A673 (cell line): ENCODE measurements at regions not wholly inside any gene's neighbourhood (a gene's known extent, or its start where the extent isn't known, plus 50 kb on each side); places are given as distances from the start of the nearest gene placed in this dataset.

ENCODE experiments used
- BruUV-seq: library from RNA; stranded (reverse); fragments of 400-500 nt; replicated peaks from 2 replicates; lab custom pipeline; 2021; lab: Mats Ljungman, UMichigan
- CTCF ChIA-PET: fragments of 300-600 bp; sonication (Branson Sonifier 250); formaldehyde crosslinking; loops from one replicate; lab custom pipeline; 2022; ENCODE audit warnings: antibody characterized with exemption; lab: Charles Lee
- POLR2A ChIA-PET: fragments of 300-600 bp; sonication (Branson Sonifier 250); formaldehyde crosslinking; loops from one replicate; lab custom pipeline; 2022; ENCODE audit warnings: antibody characterized with exemption; ENCODE audit not compliant: low non-redundant PET; lab: Charles Lee
- DNase-seq: peaks from one replicate; pipeline ENCODE4 v3.0.0-alpha.2; 2015; ENCODE audit warnings: low spot score
- H3K27ac ChIP-seq: fragments of 200-600 bp; sonication (generic); 2 replicates; pipeline ENCODE4 v1.5.1; 2016; ENCODE audit warnings: mixed run types, low read depth, mild to moderate bottlenecking, mixed read lengths, antibody characterized with exemption, low read length; ENCODE audit not compliant: poor library complexity, severe bottlenecking
- H3K27me3 ChIP-seq: fragments of 200-600 bp; sonication (generic); replicated peaks from 2 replicates; pipeline ENCODE4 v1.6.1; 2017; ENCODE audit warnings: mixed run types, low read depth, mild to moderate bottlenecking, mixed read lengths, antibody characterized with exemption, low read length; ENCODE audit not compliant: insufficient read depth, poor library complexity
- H3K36me3 ChIP-seq: fragments of 200-600 bp; sonication (generic); 2 replicates; pipeline ENCODE4 v1.6.1; 2016; ENCODE audit warnings: mixed run types, mild to moderate bottlenecking, mixed read lengths, antibody characterized with exemption, low read length; ENCODE audit not compliant: insufficient read depth, poor library complexity, severe bottlenecking
- H3K4me1 ChIP-seq: fragments of 200-600 bp; sonication (generic); 2 replicates; pipeline ENCODE4 v1.6.1; 2017; ENCODE audit warnings: mixed run types, mild to moderate bottlenecking, mixed read lengths, antibody characterized with exemption, low read length; ENCODE audit not compliant: insufficient read depth, poor library complexity, severe bottlenecking
- H3K4me3 ChIP-seq: fragments of 200-600 bp; sonication (generic); 2 replicates; pipeline ENCODE4 v1.5.1; 2016; ENCODE audit warnings: low read depth, mixed run types, mild to moderate bottlenecking, mixed read lengths, low read length; ENCODE audit not compliant: poor library complexity, severe bottlenecking
- H3K9me3 ChIP-seq: fragments of 200-600 bp; sonication (generic); 2 replicates; pipeline ENCODE4 v1.6.1; 2016; ENCODE audit warnings: mixed run types, low read depth, mild to moderate bottlenecking, mixed read lengths, antibody characterized with exemption, low read length; ENCODE audit not compliant: poor library complexity, severe bottlenecking
- CTCF ChIP-seq: fragments of 300-800, 200-600 bp; sonication (generic); conservative IDR thresholded peaks from 2 replicates; pipeline ENCODE4 v1.5.1; 2017; ENCODE audit warnings: low read depth, mild to moderate bottlenecking, antibody characterized with exemption, low read length, moderate library complexity, mixed read lengths
- EZH2 ChIP-seq: fragments of 200-600 bp; sonication (generic); IDR thresholded peaks from 2 replicates; pipeline ENCODE4 v1.6.1; 2017; ENCODE audit warnings: borderline replicate concordance, low read depth, mild to moderate bottlenecking, mixed read lengths, antibody characterized with exemption, low read length; ENCODE audit not compliant: poor library complexity, severe bottlenecking
- intact Hi-C: fragments of 100-400 bp; cut with micrococcal nuclease; formaldehyde crosslinking; loops from one replicate; pipeline ENCODE4 v1.10.0; 2022; ENCODE audit not compliant: unreplicated experiment

GRCh38 chr3:31009881-31010280 lies 115.4 kb upstream of the GADL1 start:
- no TSS peak for BruUV-seq
- H3K4me3 ChIP-seq: no peak overlapping the region
- TF ChIP-seq CTCF (no peak), EZH2 (no peak)
- ChIA-PET CTCF (no interaction called here), POLR2A (no interaction called here)
- no peaks in the 10 kb centered on the region for H3K27me3 ChIP-seq
- no peak for DNase-seq
- H3K4me1 ChIP-seq: no peaks in the 10 kb centered on the region
- intact Hi-C loops: no loop called here
- H3K36me3 ChIP-seq: no peaks in the 10 kb centered on the region
- no peaks in the 10 kb centered on the region for H3K9me3 ChIP-seq
- no peak overlapping the region for H3K27ac ChIP-seq

- no peaks in the 10 kb centered on the region for H3K9me3 ChIP-seq
- no peak for DNase-seq
- no peaks in the 10 kb centered on the region for H3K36me3 ChIP-seq
- intact Hi-C loops: no loop called here
- TF ChIP-seq CTCF (no peak), EZH2 (no peak)
- CTCF ChIA-PET: no interaction called here
- no peak overlapping the region for H3K4me3 ChIP-seq
- POLR2A ChIA-PET: no interaction called here
- H3K4me1 ChIP-seq: no peaks in the 10 kb centered on the region
- no peaks in the 10 kb centered on the region for H3K27me3 ChIP-seq
- no TSS peak for BruUV-seq
- H3K27ac ChIP-seq: no peak overlapping the region
Observed at GRCh38 chr3:31010491-31010890, 116.0 kb upstream of the GADL1 start.

- CTCF ChIA-PET: interaction anchor here (0.5 kb wide), 1 partner anchor 228 kb away, joined by 3 read pairs; no protein-coding TSS in a partner anchor
- intact Hi-C loops: no loop called here
- Histone ChIP-seq H3K4me3 (no peak overlapping the region), H3K27me3 (no peaks in the 10 kb centered on the region), H3K27ac (no peak overlapping the region), H3K4me1 (no peaks in the 10 kb centered on the region), H3K36me3 (no peaks in the 10 kb centered on the region), H3K9me3 (no peaks in the 10 kb centered on the region)
- no TSS peak for BruUV-seq
- no peak for TF ChIP-seq EZH2
- no peak for TF ChIP-seq CTCF
- POLR2A ChIA-PET: no interaction called here
- DNase-seq: no peak
Observed at GRCh38 chr3:31011380-31011779, 116.9 kb upstream of the GADL1 start.
